ENCODE measurements at regions not wholly inside any gene's neighbourhood (a gene's known extent, or its start where the extent isn't known, plus 50 kb on each side); places are given as distances from the start of the nearest gene placed in this dataset.

DNA sequence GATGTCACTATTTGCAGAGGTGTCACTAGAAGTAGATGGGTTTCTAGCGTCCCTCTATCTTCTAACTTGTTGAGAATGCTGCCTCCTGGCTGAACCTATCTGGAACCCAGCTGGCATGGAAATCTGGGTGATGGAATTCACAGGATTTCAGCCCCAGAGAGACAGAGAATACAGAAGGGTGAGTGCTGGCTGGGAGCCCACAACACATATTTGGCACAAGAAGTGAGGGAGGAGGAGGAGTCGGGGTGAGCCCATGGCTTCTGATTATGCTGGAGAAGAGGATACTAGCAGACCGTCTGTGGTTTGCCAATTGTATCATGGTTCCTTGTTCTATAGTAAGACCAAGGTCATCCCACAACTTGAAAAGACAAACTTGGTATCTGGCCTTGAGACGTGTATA is 557.8 kb upstream of the SALL1 start:
- no peak for DNase-seq (ENCODE audit: low spot score)
- Histone ChIP-seq H3K27ac (no peak overlapping the region), H2AFZ (no peak overlapping the region), H3K27me3 (no peaks in the 10 kb centered on the region), H3K4me1 (ENCODE audit: insufficient read depth) (no peaks in the 10 kb centered on the region), H3K79me2 (no peaks in the 10 kb centered on the region), H3K4me2 (no peak overlapping the region), H3K9me2 (replicated peaks; ENCODE audit: insufficient read depth) (no peaks in the 10 kb centered on the region), H3K9me3 (ENCODE audit: low read depth) (no peaks in the 10 kb centered on the region), H3K4me3 (no peak overlapping the region), H4K20me1 (ENCODE audit: insufficient read depth, poor library complexity, severe bottlenecking) (no peaks in the 10 kb centered on the region), H3K36me3 (replicated peaks; ENCODE audit: insufficient read depth, low read depth) (no peaks in the 10 kb centered on the region)
- WGBS (ENCODE audit: low lambda C conversion rate, missing lambda C conversion rate), result 91% methylated on average over 4 of the region's 4 CpGs
- no peak for TF ChIP-seq EZH2phosphoT487 (IDR thresholded peaks at IDR 0.05; ENCODE audit: low read depth, severe bottlenecking, unreplicated experiment)
- no peak for TF ChIP-seq EZH2 (IDR thresholded peaks at IDR 0.05; ENCODE audit: borderline replicate concordance)
- TF ChIP-seq, protein P1, sequence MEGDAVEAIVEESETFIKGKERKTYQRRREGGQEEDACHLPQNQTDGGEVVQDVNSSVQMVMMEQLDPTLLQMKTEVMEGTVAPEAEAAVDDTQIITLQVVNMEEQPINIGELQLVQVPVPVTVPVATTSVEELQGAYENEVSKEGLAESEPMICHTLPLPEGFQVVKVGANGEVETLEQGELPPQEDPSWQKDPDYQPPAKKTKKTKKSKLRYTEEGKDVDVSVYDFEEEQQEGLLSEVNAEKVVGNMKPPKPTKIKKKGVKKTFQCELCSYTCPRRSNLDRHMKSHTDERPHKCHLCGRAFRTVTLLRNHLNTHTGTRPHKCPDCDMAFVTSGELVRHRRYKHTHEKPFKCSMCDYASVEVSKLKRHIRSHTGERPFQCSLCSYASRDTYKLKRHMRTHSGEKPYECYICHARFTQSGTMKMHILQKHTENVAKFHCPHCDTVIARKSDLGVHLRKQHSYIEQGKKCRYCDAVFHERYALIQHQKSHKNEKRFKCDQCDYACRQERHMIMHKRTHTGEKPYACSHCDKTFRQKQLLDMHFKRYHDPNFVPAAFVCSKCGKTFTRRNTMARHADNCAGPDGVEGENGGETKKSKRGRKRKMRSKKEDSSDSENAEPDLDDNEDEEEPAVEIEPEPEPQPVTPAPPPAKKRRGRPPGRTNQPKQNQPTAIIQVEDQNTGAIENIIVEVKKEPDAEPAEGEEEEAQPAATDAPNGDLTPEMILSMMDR (IDR thresholded peaks at IDR 0.05; ENCODE audit: poor library complexity), result no peak

DNA sequence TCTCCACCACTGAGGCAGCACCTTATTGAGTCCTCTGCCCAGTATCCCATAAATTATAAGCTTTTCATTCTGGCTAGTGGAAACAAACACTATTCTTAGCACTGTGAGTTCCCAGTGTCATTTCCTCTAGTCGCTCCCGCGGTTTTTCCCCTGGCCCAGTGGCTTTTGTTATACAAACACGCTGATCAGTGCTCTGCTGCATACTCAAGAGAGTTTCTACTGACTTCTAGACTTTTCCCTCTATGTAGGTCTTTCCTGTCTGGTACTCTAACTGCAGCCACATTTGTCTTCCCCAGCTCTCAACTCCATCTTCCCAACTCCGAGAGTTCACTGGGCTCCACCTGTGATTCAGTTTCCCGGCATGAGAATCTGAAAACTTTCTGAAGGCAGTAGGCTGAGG is 556.6 kb upstream of the SALL1 start:
- Histone ChIP-seq H2AFZ (no peak overlapping the region), H3K9me2 (replicated peaks; ENCODE audit: insufficient read depth) (no peaks in the 10 kb centered on the region), H3K36me3 (replicated peaks; ENCODE audit: insufficient read depth, low read depth) (no peaks in the 10 kb centered on the region), H3K4me3 (no peak overlapping the region), H3K79me2 (no peaks in the 10 kb centered on the region), H3K27ac (no peak overlapping the region), H3K4me1 (ENCODE audit: insufficient read depth) (no peaks in the 10 kb centered on the region), H3K9me3 (ENCODE audit: low read depth) (no peaks in the 10 kb centered on the region), H3K27me3 (no peaks in the 10 kb centered on the region), H4K20me1 (ENCODE audit: insufficient read depth, poor library complexity, severe bottlenecking) (no peaks in the 10 kb centered on the region), H3K4me2 (no peak overlapping the region)
- no peak for DNase-seq (ENCODE audit: low spot score)
- TF ChIP-seq EZH2 (IDR thresholded peaks at IDR 0.05; ENCODE audit: borderline replicate concordance) (no peak), EZH2phosphoT487 (IDR thresholded peaks at IDR 0.05; ENCODE audit: low read depth, severe bottlenecking, unreplicated experiment) (no peak)
- TF ChIP-seq, protein P1 (IDR thresholded peaks at IDR 0.05; ENCODE audit: poor library complexity), result no peak
- WGBS (ENCODE audit: low lambda C conversion rate, missing lambda C conversion rate), result 59% methylated on average over 6 of the region's 6 CpGs

DNA sequence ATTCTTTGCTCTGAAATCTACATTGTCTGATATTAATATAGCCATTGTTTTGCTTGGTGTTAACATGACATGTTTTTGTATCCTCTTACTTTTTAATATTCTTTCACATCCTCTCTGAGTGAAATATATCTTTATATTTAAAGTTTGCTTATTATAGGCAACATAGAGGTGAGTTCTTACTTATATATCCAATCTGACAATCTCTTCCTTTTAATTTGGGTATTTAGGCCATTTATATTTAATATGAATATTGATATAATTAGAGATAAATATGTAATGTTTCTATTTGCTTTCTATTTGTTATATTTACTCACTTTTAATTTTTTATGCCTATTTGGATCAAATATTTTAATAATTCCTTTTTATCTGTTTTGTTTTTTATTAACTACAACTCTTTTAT is 554.1 kb upstream of the SALL1 start:
- Histone ChIP-seq H3K27ac (no peak overlapping the region), H4K20me1 (ENCODE audit: insufficient read depth, poor library complexity, severe bottlenecking) (no peaks in the 10 kb centered on the region), H3K36me3 (replicated peaks; ENCODE audit: insufficient read depth, low read depth) (no peaks in the 10 kb centered on the region), H3K9me3 (ENCODE audit: low read depth) (no peaks in the 10 kb centered on the region), H3K4me1 (ENCODE audit: insufficient read depth) (no peaks in the 10 kb centered on the region), H3K4me2 (no peak overlapping the region), H3K9me2 (replicated peaks; ENCODE audit: insufficient read depth) (no peaks in the 10 kb centered on the region), H3K79me2 (no peaks in the 10 kb centered on the region), H3K4me3 (no peak overlapping the region), H2AFZ (no peak overlapping the region), H3K27me3 (no peaks in the 10 kb centered on the region)
- TF ChIP-seq EZH2 (IDR thresholded peaks at IDR 0.05; ENCODE audit: borderline replicate concordance) (no peak), EZH2phosphoT487 (IDR thresholded peaks at IDR 0.05; ENCODE audit: low read depth, severe bottlenecking, unreplicated experiment) (no peak)
- TF ChIP-seq, protein P1 (IDR thresholded peaks at IDR 0.05; ENCODE audit: poor library complexity), result no peak
- DNase-seq (ENCODE audit: low spot score), result no peak

DNA sequence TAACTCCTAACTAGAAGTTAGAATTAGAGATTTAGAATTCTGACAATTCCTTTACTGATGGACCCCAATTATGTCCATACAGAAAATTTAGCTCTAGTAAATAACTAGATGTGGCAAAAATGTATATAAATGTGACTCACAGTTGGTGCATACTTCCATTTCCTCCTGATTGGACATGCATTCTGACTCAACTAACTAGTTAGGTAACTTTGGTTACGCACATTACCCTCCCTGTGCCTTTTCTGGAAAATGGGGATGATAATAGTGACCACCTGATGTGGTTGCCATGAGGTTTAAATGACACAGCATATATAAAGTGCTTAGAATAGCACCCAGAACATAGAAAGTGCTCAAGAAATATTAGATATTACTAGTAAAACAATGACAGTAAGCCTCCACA is 550.0 kb upstream of the SALL1 start:
- no peaks in the 10 kb centered on the region for H3K36me3 ChIP-seq (replicated peaks; ENCODE audit: insufficient read depth, low read depth)
- H3K9me2 ChIP-seq (replicated peaks; ENCODE audit: insufficient read depth), result no peaks in the 10 kb centered on the region
- DNase-seq (ENCODE audit: low spot score), result no peak
- H3K9me3 ChIP-seq (ENCODE audit: low read depth), result no peaks in the 10 kb centered on the region
- TF ChIP-seq EZH2phosphoT487 (IDR thresholded peaks at IDR 0.05; ENCODE audit: low read depth, severe bottlenecking, unreplicated experiment), result no peak
- TF ChIP-seq EZH2 (IDR thresholded peaks at IDR 0.05; ENCODE audit: borderline replicate concordance), result no peak
- TF ChIP-seq, protein P1 (IDR thresholded peaks at IDR 0.05; ENCODE audit: poor library complexity), result no peak
- WGBS (ENCODE audit: low lambda C conversion rate, missing lambda C conversion rate), result 96% methylated on average over 1 of the region's 1 CpG
- H3K4me2 ChIP-seq, result no peak overlapping the region
- H4K20me1 ChIP-seq (ENCODE audit: insufficient read depth, poor library complexity, severe bottlenecking), result no peaks in the 10 kb centered on the region
- H3K4me1 ChIP-seq (ENCODE audit: insufficient read depth), result no peaks in the 10 kb centered on the region
- H3K4me3 ChIP-seq, result no peak overlapping the region
- no peak overlapping the region for H2AFZ ChIP-seq
- no peak overlapping the region for H3K27ac ChIP-seq
- peaks cover 5% of the 10 kb centered on the region for H3K27me3 ChIP-seq
- no peaks in the 10 kb centered on the region for H3K79me2 ChIP-seq
